Liver (tissue), 8 donors: ENCODE measurements at regions not wholly inside any gene's neighbourhood (a gene's known extent, or its start where the extent isn't known, plus 50 kb on each side); places are given as distances from the start of the nearest gene placed in this dataset.

Experiments
- DNase-seq: peaks from one replicate; pipeline ENCODE4 v3.0.0-alpha.2; 2017; ENCODE audit warnings: low spot score
- H3K27ac ChIP-seq, 2 donors: one replicate each; pipeline ENCODE4 v1.7.0; 2013; ENCODE audit warnings: inconsistent platforms in 2 of 2, low read length in 2 of 2, control low read depth in 1 of 2, low read depth in 1 of 2, mild to moderate bottlenecking in 1 of 2
- H3K27me3 ChIP-seq, 4 donors: one replicate each; pipeline versions ENCODE4 v1.6.1 to v1.7.0; 2013; ENCODE audit warnings: low read length in 3 of 4, inconsistent platforms in 1 of 4, mild to moderate bottlenecking in 1 of 4, moderate library complexity in 1 of 4; ENCODE audit not compliant: control insufficient read depth in 4 of 4, insufficient read depth in 4 of 4
- H3K36me3 ChIP-seq, 4 donors: one replicate each; pipeline versions ENCODE4 v1.6.1 to v1.7.0; 2013; ENCODE audit warnings: low read length in 3 of 4, mild to moderate bottlenecking in 3 of 4, low read depth in 1 of 4, moderate library complexity in 1 of 4; ENCODE audit not compliant: control insufficient read depth in 4 of 4, insufficient read depth in 3 of 4
- H3K4me1 ChIP-seq, 4 donors: one replicate each; pipeline versions ENCODE4 v1.6.1 to v1.7.0; 2013; ENCODE audit warnings: low read length in 3 of 4, mild to moderate bottlenecking in 3 of 4, moderate library complexity in 1 of 4; ENCODE audit not compliant: control insufficient read depth in 4 of 4, insufficient read depth in 4 of 4
- H3K4me3 ChIP-seq, 3 donors: one replicate each; pipeline versions ENCODE4 v1.6.1 to v1.7.0; 2013; ENCODE audit warnings: low read length in 3 of 3, control low read depth in 1 of 3, low read depth in 1 of 3, mild to moderate bottlenecking in 1 of 3
- H3K9ac ChIP-seq, 2 donors: one replicate each; pipeline ENCODE4 v1.7.0; 2013; ENCODE audit warnings: low read length in 2 of 2, mild to moderate bottlenecking in 2 of 2, moderate library complexity in 2 of 2, control low read depth in 1 of 2, low read depth in 1 of 2
- H3K9me3 ChIP-seq, 4 donors: one replicate each; pipeline versions ENCODE4 v1.6.1 to v1.7.0; 2013; ENCODE audit warnings: low read length in 3 of 4; ENCODE audit not compliant: control insufficient read depth in 4 of 4
- EGR1 ChIP-seq, 2 donors: IDR thresholded peaks; 2 replicates each; pipeline ENCODE4 v1.6.1; 2016 to 2018; ENCODE audit warnings: antibody characterized with exemption in 2 of 2, low read depth in 2 of 2
- FOXA1 ChIP-seq: IDR thresholded peaks from 2 replicates; pipeline ENCODE4 v1.6.1; 2016; ENCODE audit warnings: antibody characterized with exemption
- FOXA2 ChIP-seq: IDR thresholded peaks from 2 replicates; pipeline ENCODE4 v1.6.1; 2016; ENCODE audit warnings: antibody characterized with exemption
- GABPA ChIP-seq, 2 donors: IDR thresholded peaks in 1 of 2; conservative IDR thresholded peaks in 1 of 2; 2 replicates each; pipeline ENCODE4 v1.6.1; 2016; ENCODE audit warnings: antibody characterized with exemption in 2 of 2, mild to moderate bottlenecking in 1 of 2, moderate library complexity in 1 of 2
- HNF4A ChIP-seq, 2 donors: conservative IDR thresholded peaks; 2 replicates each; pipeline ENCODE4 v1.6.1; 2016; ENCODE audit warnings: antibody characterized with exemption in 2 of 2, mild to moderate bottlenecking in 2 of 2
- HNF4G ChIP-seq: IDR thresholded peaks from 2 replicates; pipeline ENCODE4 v1.6.1; 2016; ENCODE audit warnings: antibody characterized with exemption
- JUND ChIP-seq, 2 donors: IDR thresholded peaks; 2 replicates each; pipeline ENCODE4 v1.6.1; 2016; ENCODE audit warnings: antibody characterized with exemption in 2 of 2
- NR2F2 ChIP-seq: IDR thresholded peaks from 2 replicates; pipeline ENCODE4 v1.6.1; 2016; ENCODE audit warnings: antibody characterized with exemption
- REST ChIP-seq: IDR thresholded peaks from 2 replicates; pipeline ENCODE4 v1.6.1; 2016; ENCODE audit warnings: antibody characterized with exemption, mild to moderate bottlenecking
- RXRA ChIP-seq, 2 donors: IDR thresholded peaks; 2 replicates each; pipeline ENCODE4 v1.6.1; 2017 to 2018; ENCODE audit warnings: antibody characterized with exemption in 2 of 2, mild to moderate bottlenecking in 1 of 2
- SP1 ChIP-seq: IDR thresholded peaks from 2 replicates; pipeline ENCODE4 v1.6.1; 2018; ENCODE audit warnings: antibody characterized with exemption, mild to moderate bottlenecking
- TAF1 ChIP-seq: conservative IDR thresholded peaks from 2 replicates; pipeline ENCODE4 v1.6.1; 2016; ENCODE audit warnings: antibody characterized with exemption, mild to moderate bottlenecking
- YY1 ChIP-seq: IDR thresholded peaks from 2 replicates; pipeline ENCODE4 v1.6.1; 2016; ENCODE audit warnings: antibody characterized with exemption, mild to moderate bottlenecking
- ZBTB33 ChIP-seq: IDR thresholded peaks from 2 replicates; pipeline ENCODE4 v1.6.1; 2016; ENCODE audit warnings: antibody characterized with exemption
- WGBS: extraction: QIAGEN DNeasy Blood & Tissue Kit; methylation state at CpG from one replicate; pipeline ENCODE4 v1.1.7; 2013; 5-methylcytosine and 5-hydroxymethylcytosine counted together
- TF ChIP-seq, protein P1 (sequence below): IDR thresholded peaks from 2 replicates; pipeline ENCODE4 v1.6.1; 2016; ENCODE audit warnings: antibody characterized with exemption
- TF ChIP-seq, protein P2 (sequence below): IDR thresholded peaks from 2 replicates; pipeline ENCODE4 v1.6.1; 2016; ENCODE audit warnings: antibody characterized with exemption
- TF ChIP-seq, protein P3 (sequence below): fragments of 150-350 bp; IDR thresholded peaks from 2 replicates; pipeline ENCODE4 v1.5.1; 2017; ENCODE audit warnings: improper control_type of control experiment, low read depth, low read length; ENCODE audit not compliant: missing input control
- donor health status: healthy.
- donor health status: healthy.
- donor health status: healthy.
- donor health status: healthy.
- donor health status: healthy.

- Histone ChIP-seq H3K4me1 (no peaks in the 10 kb centered on the region), H3K36me3 (no peaks in the 10 kb centered on the region), H3K4me3 (no peak overlapping the region), H3K27ac (no peak overlapping the region), H3K9ac (no peak overlapping the region), H3K9me3 (peaks cover 0 to 13% (median 3%) of the 10 kb centered on the region in 4 donors), H3K27me3 (no peaks in the 10 kb centered on the region)
- DNase-seq: no peak
- 74% methylated on average over 1 of the region's 1 CpG for WGBS
- TF ChIP-seq TAF1 (no peak), FOXA2 (no peak), EGR1 (IDR thresholded peaks at IDR 0.05; ENCODE audit: low read depth in 2 of 2) (no peak), JUND (IDR thresholded peaks at IDR 0.05) (no peak), REST (no peak), HNF4A (conservative IDR thresholded peaks at IDR 0.05) (no peak), SP1 (no peak), FOXA1 (no peak), HNF4G (no peak), GABPA (IDR thresholded peaks at IDR 0.05 in 1 of 2, conservative IDR thresholded peaks at IDR 0.05 in 1 of 2) (no peak), RXRA (IDR thresholded peaks at IDR 0.05) (no peak)
- TF ChIP-seq, protein P1, sequence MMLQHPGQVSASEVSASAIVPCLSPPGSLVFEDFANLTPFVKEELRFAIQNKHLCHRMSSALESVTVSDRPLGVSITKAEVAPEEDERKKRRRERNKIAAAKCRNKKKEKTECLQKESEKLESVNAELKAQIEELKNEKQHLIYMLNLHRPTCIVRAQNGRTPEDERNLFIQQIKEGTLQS: no peak
- TF ChIP-seq, protein P2, sequence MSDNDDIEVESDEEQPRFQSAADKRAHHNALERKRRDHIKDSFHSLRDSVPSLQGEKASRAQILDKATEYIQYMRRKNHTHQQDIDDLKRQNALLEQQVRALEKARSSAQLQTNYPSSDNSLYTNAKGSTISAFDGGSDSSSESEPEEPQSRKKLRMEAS: no peak
- TF ChIP-seq, protein P3, sequence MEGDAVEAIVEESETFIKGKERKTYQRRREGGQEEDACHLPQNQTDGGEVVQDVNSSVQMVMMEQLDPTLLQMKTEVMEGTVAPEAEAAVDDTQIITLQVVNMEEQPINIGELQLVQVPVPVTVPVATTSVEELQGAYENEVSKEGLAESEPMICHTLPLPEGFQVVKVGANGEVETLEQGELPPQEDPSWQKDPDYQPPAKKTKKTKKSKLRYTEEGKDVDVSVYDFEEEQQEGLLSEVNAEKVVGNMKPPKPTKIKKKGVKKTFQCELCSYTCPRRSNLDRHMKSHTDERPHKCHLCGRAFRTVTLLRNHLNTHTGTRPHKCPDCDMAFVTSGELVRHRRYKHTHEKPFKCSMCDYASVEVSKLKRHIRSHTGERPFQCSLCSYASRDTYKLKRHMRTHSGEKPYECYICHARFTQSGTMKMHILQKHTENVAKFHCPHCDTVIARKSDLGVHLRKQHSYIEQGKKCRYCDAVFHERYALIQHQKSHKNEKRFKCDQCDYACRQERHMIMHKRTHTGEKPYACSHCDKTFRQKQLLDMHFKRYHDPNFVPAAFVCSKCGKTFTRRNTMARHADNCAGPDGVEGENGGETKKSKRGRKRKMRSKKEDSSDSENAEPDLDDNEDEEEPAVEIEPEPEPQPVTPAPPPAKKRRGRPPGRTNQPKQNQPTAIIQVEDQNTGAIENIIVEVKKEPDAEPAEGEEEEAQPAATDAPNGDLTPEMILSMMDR: no peak
Observed at GRCh38 chr4:170214101-170214500, 124.3 kb upstream of the AADAT start.

GRCh38 chr4:170202721-170203120 lies 113.0 kb upstream of the AADAT start:
- no peak overlapping the region for H3K27ac ChIP-seq
- H3K9ac ChIP-seq: no peak overlapping the region
- H3K4me3 ChIP-seq: no peak overlapping the region
- DNase-seq: no peak
- WGBS: 72% methylated on average over 3 of the region's 3 CpGs
- H3K9me3 ChIP-seq: no peaks in the 10 kb centered on the region
- no peaks in the 10 kb centered on the region for H3K36me3 ChIP-seq
- TF ChIP-seq ZBTB33 (no peak), YY1 (no peak), RXRA (IDR thresholded peaks at IDR 0.05) (no peak), FOXA1 (no peak), HNF4G (no peak), NR2F2 (no peak), REST (no peak)
- TF ChIP-seq, protein P3: no peak
- TF ChIP-seq, protein P1: no peak
- TF ChIP-seq, protein P2: no peak
- no peaks in the 10 kb centered on the region for H3K27me3 ChIP-seq
- H3K4me1 ChIP-seq: no peaks in the 10 kb centered on the region
